ENCODE measurements at regions not wholly inside any gene's neighbourhood (a gene's known extent, or its start where the extent isn't known, plus 50 kb on each side); places are given as distances from the start of the nearest gene placed in this dataset.
A peak's percentile ranks its signal among the peaks of the same experiment; 100 is the strongest.
"Not testable (repeated sequence)": the region's sequence is repeated elsewhere in the genome, so short reads cannot be mapped to it uniquely, and the experiment has no call there.

GRCh38 chr9:62877552-62877951 is 1687.7 kb downstream of the SPATA31A7 start:
- not testable (repeated sequence) for DNase-seq (ENCODE audit: low spot score)

- not testable (repeated sequence) for DNase-seq (ENCODE audit: low spot score)
Observed at GRCh38 chr9:62877987-62878386, 1688.2 kb downstream of the SPATA31A7 start.

GRCh38 chr9:62880453-62880852 is 1690.6 kb downstream of the SPATA31A7 start:
- DNase-seq (ENCODE audit: low spot score), result not testable (repeated sequence)

GRCh38 chr9:62880971-62881370 is 1691.1 kb downstream of the SPATA31A7 start:
- not testable (repeated sequence) for DNase-seq (ENCODE audit: low spot score)

- DNase-seq (ENCODE audit: low spot score), result not testable (repeated sequence)
Observed at GRCh38 chr9:62881811-62882210, 1692.0 kb downstream of the SPATA31A7 start.

GRCh38 chr9:62882717-62883116 is 1692.9 kb downstream of the SPATA31A7 start:
- not testable (repeated sequence) for DNase-seq (ENCODE audit: low spot score)

GRCh38 chr9:62896692-62897091 is 1706.9 kb downstream of the SPATA31A7 start:
- DNase-seq (ENCODE audit: low spot score), result not testable (repeated sequence)

- peak; percentile 8 for DNase-seq (ENCODE audit: low spot score)
Observed at GRCh38 chr9:62897411-62898225, 1707.8 kb downstream of the SPATA31A7 start.

GRCh38 chr9:62899666-62900065 is 1709.8 kb downstream of the SPATA31A7 start:
- DNase-seq (ENCODE audit: low spot score), result not testable (repeated sequence)

GRCh38 chr9:62904061-62904460 is 1714.2 kb downstream of the SPATA31A7 start:
- not testable (repeated sequence) for DNase-seq (ENCODE audit: low spot score)

GRCh38 chr9:62905722-62906121 is 1715.9 kb downstream of the SPATA31A7 start:
- DNase-seq (ENCODE audit: low spot score), result not testable (repeated sequence)

- DNase-seq (ENCODE audit: low spot score), result not testable (repeated sequence)
Observed at GRCh38 chr9:62907866-62908265, 1718.0 kb downstream of the SPATA31A7 start.

- not testable (repeated sequence) for DNase-seq (ENCODE audit: low spot score)
Observed at GRCh38 chr9:62908271-62908670, 1718.4 kb downstream of the SPATA31A7 start.

GRCh38 chr9:62909447-62909846 is 1719.6 kb downstream of the SPATA31A7 start:
- DNase-seq (ENCODE audit: low spot score), result not testable (repeated sequence)

- not testable (repeated sequence) for DNase-seq (ENCODE audit: low spot score)
Observed at GRCh38 chr9:62912278-62912677, 1722.4 kb downstream of the SPATA31A7 start.

- DNase-seq (ENCODE audit: low spot score), result not testable (repeated sequence)
Observed at GRCh38 chr9:62915168-62915567, 1725.3 kb downstream of the SPATA31A7 start.

GRCh38 chr9:62915661-62916060 is 1725.8 kb downstream of the SPATA31A7 start:
- not testable (repeated sequence) for DNase-seq (ENCODE audit: low spot score)

- not testable (repeated sequence) for DNase-seq (ENCODE audit: low spot score)
Observed at GRCh38 chr9:62918648-62919385, 1729.0 kb downstream of the SPATA31A7 start.

GRCh38 chr9:62931484-62931883 is 1741.6 kb downstream of the SPATA31A7 start:
- not testable (repeated sequence) for DNase-seq (ENCODE audit: low spot score)

GRCh38 chr9:62952840-62953239 is 1763.0 kb downstream of the SPATA31A7 start:
- DNase-seq (ENCODE audit: low spot score), result not testable (repeated sequence)
